ENCODE measurements at regions not wholly inside any gene's neighbourhood (a gene's known extent, or its start where the extent isn't known, plus 50 kb on each side); places are given as distances from the start of the nearest gene placed in this dataset.

- no peak for TF ChIP-seq POU2F2 (IDR thresholded peaks at IDR 0.05; ENCODE audit: low read depth, low read length)
- DNase-seq (ENCODE audit: insufficient read length, low spot score), result no peak
- FAIRE-seq, result no peak
Measured at GRCh38 chr7:46452561-46453135, 531.6 kb upstream of the IGFBP3 start.

- TF ChIP-seq POU2F2 (IDR thresholded peaks at IDR 0.05; ENCODE audit: low read depth, low read length), result no peak
- no peak for TF ChIP-seq SPI1 (IDR thresholded peaks at IDR 0.05; ENCODE audit: low read depth, low read length)
- TF ChIP-seq TAF1 (IDR thresholded peaks at IDR 0.05; ENCODE audit: low read depth, low read length), result no peak
- no peak for TF ChIP-seq POLR2A (IDR thresholded peaks at IDR 0.05; ENCODE audit: low read depth, low read length)
- no peak for TF ChIP-seq PAX5 (IDR thresholded peaks at IDR 0.05; ENCODE audit: insufficient read depth, low read length, severe bottlenecking)
- no peak for TF ChIP-seq POLR2AphosphoS5 (IDR thresholded peaks at IDR 0.05; ENCODE audit: low read depth, low read length)
- DNase-seq (ENCODE audit: insufficient read length, low spot score) (no peak), FAIRE-seq (no peak)
Measured at GRCh38 chr7:46451846-46452245, 530.8 kb upstream of the IGFBP3 start.

- no peak for DNase-seq (ENCODE audit: insufficient read length, low spot score)
- TF ChIP-seq POLR2AphosphoS5 (IDR thresholded peaks at IDR 0.05; ENCODE audit: low read depth, low read length), result no peak
- no peak for TF ChIP-seq POU2F2 (IDR thresholded peaks at IDR 0.05; ENCODE audit: low read depth, low read length)
- TF ChIP-seq PAX5 (IDR thresholded peaks at IDR 0.05; ENCODE audit: insufficient read depth, low read length, severe bottlenecking), result no peak
- no peak for TF ChIP-seq POLR2A (IDR thresholded peaks at IDR 0.05; ENCODE audit: low read depth, low read length)
- TF ChIP-seq SPI1 (IDR thresholded peaks at IDR 0.05; ENCODE audit: low read depth, low read length), result no peak
- no peak for TF ChIP-seq TAF1 (IDR thresholded peaks at IDR 0.05; ENCODE audit: low read depth, low read length)
- FAIRE-seq, result no peak
Measured at GRCh38 chr7:46450886-46451285, 529.8 kb upstream of the IGFBP3 start.

- DNase-seq (ENCODE audit: insufficient read length, low spot score), result no peak
- FAIRE-seq, result no peak
- TF ChIP-seq SPI1 (IDR thresholded peaks at IDR 0.05; ENCODE audit: low read depth, low read length), result no peak; the same call in 1 of the 2 replicates
- no peak for TF ChIP-seq POU2F2 (IDR thresholded peaks at IDR 0.05; ENCODE audit: low read depth, low read length)
- no peak for TF ChIP-seq PAX5 (IDR thresholded peaks at IDR 0.05; ENCODE audit: insufficient read depth, low read length, severe bottlenecking)
- TF ChIP-seq TAF1 (IDR thresholded peaks at IDR 0.05; ENCODE audit: low read depth, low read length), result no peak
- no peak for TF ChIP-seq POLR2AphosphoS5 (IDR thresholded peaks at IDR 0.05; ENCODE audit: low read depth, low read length)
- no peak for TF ChIP-seq POLR2A (IDR thresholded peaks at IDR 0.05; ENCODE audit: low read depth, low read length)
Measured at GRCh38 chr7:46450425-46450824, 529.4 kb upstream of the IGFBP3 start.

GRCh38 chr7:46449743-46450142 lies 528.7 kb upstream of the IGFBP3 start:
- FAIRE-seq, result no peak
- no peak for TF ChIP-seq PAX5 (IDR thresholded peaks at IDR 0.05; ENCODE audit: insufficient read depth, low read length, severe bottlenecking)
- TF ChIP-seq POLR2AphosphoS5 (IDR thresholded peaks at IDR 0.05; ENCODE audit: low read depth, low read length), result no peak
- TF ChIP-seq POU2F2 (IDR thresholded peaks at IDR 0.05; ENCODE audit: low read depth, low read length), result no peak
- TF ChIP-seq POLR2A (IDR thresholded peaks at IDR 0.05; ENCODE audit: low read depth, low read length), result no peak
- no peak for TF ChIP-seq SPI1 (IDR thresholded peaks at IDR 0.05; ENCODE audit: low read depth, low read length)
- no peak for TF ChIP-seq TAF1 (IDR thresholded peaks at IDR 0.05; ENCODE audit: low read depth, low read length)
- DNase-seq (ENCODE audit: insufficient read length, low spot score), result no peak

- DNase-seq (ENCODE audit: insufficient read length, low spot score) (no peak), FAIRE-seq (no peak)
- TF ChIP-seq SPI1 (IDR thresholded peaks at IDR 0.05; ENCODE audit: low read depth, low read length) (peak; percentile 87), POU2F2 (IDR thresholded peaks at IDR 0.05; ENCODE audit: low read depth, low read length) (no peak)
Measured at GRCh38 chr7:46448478-46448877, 527.4 kb upstream of the IGFBP3 start.

GRCh38 chr7:46446151-46446550 lies 525.1 kb upstream of the IGFBP3 start:
- FAIRE-seq, result no peak
- TF ChIP-seq POU2F2 (IDR thresholded peaks at IDR 0.05; ENCODE audit: low read depth, low read length), result no peak
- no peak for TF ChIP-seq POLR2AphosphoS5 (IDR thresholded peaks at IDR 0.05; ENCODE audit: low read depth, low read length)
- TF ChIP-seq POLR2A (IDR thresholded peaks at IDR 0.05; ENCODE audit: low read depth, low read length), result no peak
- TF ChIP-seq SPI1 (IDR thresholded peaks at IDR 0.05; ENCODE audit: low read depth, low read length), result no peak
- TF ChIP-seq PAX5 (IDR thresholded peaks at IDR 0.05; ENCODE audit: insufficient read depth, low read length, severe bottlenecking), result no peak
- no peak for TF ChIP-seq TAF1 (IDR thresholded peaks at IDR 0.05; ENCODE audit: low read depth, low read length)
- no peak for DNase-seq (ENCODE audit: insufficient read length, low spot score)

- FAIRE-seq (no peak), DNase-seq (ENCODE audit: insufficient read length, low spot score) (no peak)
- TF ChIP-seq TAF1 (IDR thresholded peaks at IDR 0.05; ENCODE audit: low read depth, low read length) (no peak), PAX5 (IDR thresholded peaks at IDR 0.05; ENCODE audit: insufficient read depth, low read length, severe bottlenecking) (no peak), POLR2AphosphoS5 (IDR thresholded peaks at IDR 0.05; ENCODE audit: low read depth, low read length) (no peak), POLR2A (IDR thresholded peaks at IDR 0.05; ENCODE audit: low read depth, low read length) (no peak), SPI1 (IDR thresholded peaks at IDR 0.05; ENCODE audit: low read depth, low read length) (no peak), POU2F2 (IDR thresholded peaks at IDR 0.05; ENCODE audit: low read depth, low read length) (no peak)
Measured at GRCh38 chr7:46444256-46444655, 523.2 kb upstream of the IGFBP3 start.

- TF ChIP-seq POU2F2 (IDR thresholded peaks at IDR 0.05; ENCODE audit: low read depth, low read length), result no peak
- no peak for TF ChIP-seq POLR2AphosphoS5 (IDR thresholded peaks at IDR 0.05; ENCODE audit: low read depth, low read length)
- TF ChIP-seq TAF1 (IDR thresholded peaks at IDR 0.05; ENCODE audit: low read depth, low read length), result no peak
- TF ChIP-seq POLR2A (IDR thresholded peaks at IDR 0.05; ENCODE audit: low read depth, low read length), result no peak
- no peak for TF ChIP-seq SPI1 (IDR thresholded peaks at IDR 0.05; ENCODE audit: low read depth, low read length)
- no peak for TF ChIP-seq PAX5 (IDR thresholded peaks at IDR 0.05; ENCODE audit: insufficient read depth, low read length, severe bottlenecking)
- no peak for FAIRE-seq
- DNase-seq (ENCODE audit: insufficient read length, low spot score), result no peak
Measured at GRCh38 chr7:46440186-46440585, 519.1 kb upstream of the IGFBP3 start.

- DNase-seq (ENCODE audit: insufficient read length, low spot score) (no peak), FAIRE-seq (no peak)
- no peak for TF ChIP-seq TAF1 (IDR thresholded peaks at IDR 0.05; ENCODE audit: low read depth, low read length)
- no peak for TF ChIP-seq POLR2AphosphoS5 (IDR thresholded peaks at IDR 0.05; ENCODE audit: low read depth, low read length)
- TF ChIP-seq SPI1 (IDR thresholded peaks at IDR 0.05; ENCODE audit: low read depth, low read length), result no peak
- no peak for TF ChIP-seq POU2F2 (IDR thresholded peaks at IDR 0.05; ENCODE audit: low read depth, low read length)
- no peak for TF ChIP-seq POLR2A (IDR thresholded peaks at IDR 0.05; ENCODE audit: low read depth, low read length)
Measured at GRCh38 chr7:46432708-46433107, 511.6 kb upstream of the IGFBP3 start.
